Body of pancreas (tissue), 4 donors: ENCODE measurements at regions not wholly inside any gene's neighbourhood (a gene's known extent, or its start where the extent isn't known, plus 50 kb on each side); places are given as distances from the start of the nearest gene placed in this dataset.
"Not testable (repeated sequence)": the region's sequence is repeated elsewhere in the genome, so short reads cannot be mapped to it uniquely, and the experiment has no call there.

Source experiments
- ATAC-seq: fragments of 150-250 bp; one replicate; pipeline ENCODE4 v1.9.1; 2016
- DNase-seq, 4 donors: peaks; one replicate each; pipeline ENCODE4 v3.0.0-alpha.2; 2019
- H3K27ac ChIP-seq, 4 donors: fragments of 200-600 bp; sonication (generic); 1 replicate in 3 of 4; 2 replicates in 1 of 4; pipeline versions ENCODE4 v1.5.1 to v1.6.1; 2016 to 2019; ENCODE audit warnings: mild to moderate bottlenecking in 1 of 4, mixed read lengths in 1 of 4, moderate library complexity in 1 of 4
- H3K27me3 ChIP-seq, 2 donors: fragments of 200-600 bp; sonication (generic); one replicate each; pipeline ENCODE4 v1.6.0; 2016; ENCODE audit warnings: mild to moderate bottlenecking in 1 of 2
- H3K36me3 ChIP-seq, 2 donors: fragments of 200-600 bp; sonication (generic); replicated peaks in 1 of 2; 2 replicates each; pipeline ENCODE4 v1.5.1; 2016; ENCODE audit warnings: low read depth in 2 of 2; ENCODE audit not compliant: insufficient read depth in 1 of 2
- H3K4me1 ChIP-seq: fragments of 200-600 bp; sonication (generic); one replicate; pipeline ENCODE4 v1.6.0; 2016
- H3K4me3 ChIP-seq, 2 donors: fragments of 200-600 bp; sonication (generic); 1 replicate in 1 of 2; 2 replicates in 1 of 2; pipeline ENCODE4 v1.5.1; 2016 to 2019
- H3K9me3 ChIP-seq, 3 donors: fragments of 200-600 bp; sonication (generic); 1 replicate in 2 of 3; 2 replicates in 1 of 3; pipeline ENCODE4 v1.5.1; 2016
- POLR2A ChIP-seq, 3 donors: fragments of 450-650 bp; IDR thresholded peaks; one replicate each; pipeline ENCODE4 v1.6.1; 2016; ENCODE audit warnings: antibody characterized with exemption in 3 of 3, mild to moderate bottlenecking in 2 of 3
- WGBS, 2 donors: methylation state at CpG; one replicate each; pipeline ENCODE4 v1.1.5; 2017; 5-methylcytosine and 5-hydroxymethylcytosine counted together
- intact Hi-C: fragments of 100-400 bp; cut with DNase I; formaldehyde crosslinking; loops from one replicate; pipeline ENCODE4 v1.15.1; 2023
- TF ChIP-seq, protein P1 (sequence below), 7 experiments: fragments of 450-650 bp in 4 of 7; fragments of 200-600 bp in 3 of 7; sonication (generic) in 3 of 7; IDR thresholded peaks; one replicate each; pipeline ENCODE4 v1.5.1; 2016 to 2019; ENCODE audit warnings: antibody characterized with exemption in 7 of 7

DNA sequence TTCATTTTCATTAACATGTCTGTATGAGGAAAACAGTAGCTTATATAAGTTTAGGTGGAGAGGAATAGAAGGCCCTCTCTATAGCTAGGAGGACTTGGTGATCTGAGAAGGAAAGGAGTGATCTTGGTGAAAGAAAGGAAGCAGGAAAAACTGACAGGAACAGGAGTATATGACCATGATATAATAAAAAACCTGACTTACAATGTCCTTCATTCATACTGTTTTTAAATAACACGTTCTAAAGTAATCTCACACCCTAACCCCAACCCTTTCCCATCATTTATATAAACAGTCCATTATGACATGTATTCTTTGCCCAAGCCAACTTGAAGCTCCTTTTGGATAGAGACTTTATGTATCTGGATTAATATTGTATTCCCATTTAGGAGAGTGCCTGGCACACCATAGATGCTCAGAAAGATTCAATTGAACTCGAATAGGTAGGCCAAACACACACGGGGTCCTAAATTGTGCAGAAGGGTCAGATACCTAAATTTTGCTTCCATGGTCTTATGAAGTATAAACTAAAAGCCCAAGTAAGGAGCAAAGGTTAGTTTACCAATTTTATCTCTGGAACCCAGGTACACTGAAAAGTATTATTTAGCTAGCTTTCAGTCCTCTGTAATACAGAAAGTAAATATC, 75.9 kb downstream of the OR2B2 start:
- ATAC-seq = no peak
- H3K4me1 ChIP-seq = peaks cover 28% of the 10 kb centered on the region

DNA sequence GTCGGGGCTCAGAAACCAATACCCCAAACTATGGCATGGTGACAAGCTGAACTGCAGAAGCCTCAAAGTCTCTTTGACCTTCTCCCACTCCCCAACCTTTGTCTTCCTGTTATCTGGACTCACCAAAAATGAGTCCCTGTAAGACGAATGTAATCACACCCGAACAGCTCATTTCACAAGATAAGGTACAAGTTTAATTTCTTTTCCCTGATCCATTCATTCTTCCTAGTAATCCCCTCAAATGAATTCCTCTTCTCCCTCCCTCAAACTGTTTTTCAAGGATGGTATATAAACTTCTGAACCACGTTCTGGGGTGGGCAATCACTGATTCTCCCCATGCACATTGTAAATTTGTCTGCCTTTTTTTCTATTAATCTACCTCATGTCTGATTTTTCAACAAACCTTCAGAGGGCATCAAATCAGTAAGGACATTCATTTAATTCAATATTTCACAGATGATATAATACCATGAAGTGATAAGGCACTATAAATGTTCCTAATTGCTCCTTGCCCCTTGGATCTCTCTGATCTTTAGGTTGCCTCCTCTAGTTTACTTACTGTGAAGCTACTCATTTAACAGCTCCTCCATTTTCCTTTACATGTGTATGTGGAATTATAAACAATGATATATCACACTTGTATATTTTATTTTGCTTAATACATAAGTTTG, 77.2 kb downstream of the OR2B2 start:
- Histone ChIP-seq H3K4me1 (peaks cover 24% of the 10 kb centered on the region), H3K36me3 (no peaks in the 10 kb centered on the region), H3K9me3 (no peaks in the 10 kb centered on the region), H3K27ac (no peak overlapping the region), H3K4me3 (no peak overlapping the region), H3K27me3 (no peaks in the 10 kb centered on the region)
- WGBS, 2 donors = 65 to 74% methylated on average over 4 of the region's 4 CpGs
- DNase-seq (no peak), ATAC-seq (no peak)
- TF ChIP-seq POLR2A (IDR thresholded peaks at IDR 0.05) = no peak
- TF ChIP-seq, protein P1, sequence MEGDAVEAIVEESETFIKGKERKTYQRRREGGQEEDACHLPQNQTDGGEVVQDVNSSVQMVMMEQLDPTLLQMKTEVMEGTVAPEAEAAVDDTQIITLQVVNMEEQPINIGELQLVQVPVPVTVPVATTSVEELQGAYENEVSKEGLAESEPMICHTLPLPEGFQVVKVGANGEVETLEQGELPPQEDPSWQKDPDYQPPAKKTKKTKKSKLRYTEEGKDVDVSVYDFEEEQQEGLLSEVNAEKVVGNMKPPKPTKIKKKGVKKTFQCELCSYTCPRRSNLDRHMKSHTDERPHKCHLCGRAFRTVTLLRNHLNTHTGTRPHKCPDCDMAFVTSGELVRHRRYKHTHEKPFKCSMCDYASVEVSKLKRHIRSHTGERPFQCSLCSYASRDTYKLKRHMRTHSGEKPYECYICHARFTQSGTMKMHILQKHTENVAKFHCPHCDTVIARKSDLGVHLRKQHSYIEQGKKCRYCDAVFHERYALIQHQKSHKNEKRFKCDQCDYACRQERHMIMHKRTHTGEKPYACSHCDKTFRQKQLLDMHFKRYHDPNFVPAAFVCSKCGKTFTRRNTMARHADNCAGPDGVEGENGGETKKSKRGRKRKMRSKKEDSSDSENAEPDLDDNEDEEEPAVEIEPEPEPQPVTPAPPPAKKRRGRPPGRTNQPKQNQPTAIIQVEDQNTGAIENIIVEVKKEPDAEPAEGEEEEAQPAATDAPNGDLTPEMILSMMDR (IDR thresholded peaks at IDR 0.05) = no peak
- intact Hi-C loops = no loop called here

More for the DNA sequence above, 75.9 kb downstream of the OR2B2 start:
- H3K9me3 ChIP-seq = no peaks in the 10 kb centered on the region
- H3K27me3 ChIP-seq = no peaks in the 10 kb centered on the region
- intact Hi-C loops = no loop called here
- DNase-seq = no peak
- no peak for TF ChIP-seq POLR2A (IDR thresholded peaks at IDR 0.05)
- TF ChIP-seq, protein P1 (IDR thresholded peaks at IDR 0.05) = no peak
- H3K27ac ChIP-seq = peak overlapping the region; percentile 93 to 98 (median 95)
- no peaks in the 10 kb centered on the region for H3K36me3 ChIP-seq
- 11 to 12% methylated on average over 3 of the region's 3 CpGs for WGBS, 2 donors
- peak overlapping the region; percentile 23 to 36 for H3K4me3 ChIP-seq

DNA sequence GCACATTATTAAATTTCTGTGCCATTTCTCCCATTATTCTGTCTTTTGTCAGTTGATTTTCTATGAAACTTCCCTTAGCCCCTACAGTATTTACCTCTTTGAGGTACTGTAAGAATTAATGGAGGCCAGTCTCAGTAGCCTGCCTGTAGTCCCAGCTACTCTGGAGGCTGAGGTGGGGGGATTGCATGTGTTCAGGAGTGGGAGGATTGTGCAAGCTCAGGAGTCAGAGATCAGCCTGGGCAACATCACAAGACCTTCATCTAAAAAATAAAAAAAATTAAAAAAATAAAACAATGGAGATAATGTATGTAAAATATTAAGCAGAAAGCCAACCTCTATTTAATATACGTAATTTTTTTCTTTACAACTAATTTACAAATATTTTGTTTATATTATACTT, 77.8 kb downstream of the OR2B2 start:
- Histone ChIP-seq H3K27me3 (no peaks in the 10 kb centered on the region), H3K4me1 (peaks cover 20% of the 10 kb centered on the region), H3K4me3 (no peak overlapping the region), H3K36me3 (no peaks in the 10 kb centered on the region), H3K27ac (no peak overlapping the region), H3K9me3 (no peaks in the 10 kb centered on the region)
- 78 to 91% methylated on average over 1 of the region's 1 CpG for WGBS, 2 donors
- TF ChIP-seq, protein P1 (IDR thresholded peaks at IDR 0.05) = no peak
- TF ChIP-seq POLR2A (IDR thresholded peaks at IDR 0.05) = no peak
- intact Hi-C loops = no loop called here
- ATAC-seq (no peak), DNase-seq (no peak)

DNA sequence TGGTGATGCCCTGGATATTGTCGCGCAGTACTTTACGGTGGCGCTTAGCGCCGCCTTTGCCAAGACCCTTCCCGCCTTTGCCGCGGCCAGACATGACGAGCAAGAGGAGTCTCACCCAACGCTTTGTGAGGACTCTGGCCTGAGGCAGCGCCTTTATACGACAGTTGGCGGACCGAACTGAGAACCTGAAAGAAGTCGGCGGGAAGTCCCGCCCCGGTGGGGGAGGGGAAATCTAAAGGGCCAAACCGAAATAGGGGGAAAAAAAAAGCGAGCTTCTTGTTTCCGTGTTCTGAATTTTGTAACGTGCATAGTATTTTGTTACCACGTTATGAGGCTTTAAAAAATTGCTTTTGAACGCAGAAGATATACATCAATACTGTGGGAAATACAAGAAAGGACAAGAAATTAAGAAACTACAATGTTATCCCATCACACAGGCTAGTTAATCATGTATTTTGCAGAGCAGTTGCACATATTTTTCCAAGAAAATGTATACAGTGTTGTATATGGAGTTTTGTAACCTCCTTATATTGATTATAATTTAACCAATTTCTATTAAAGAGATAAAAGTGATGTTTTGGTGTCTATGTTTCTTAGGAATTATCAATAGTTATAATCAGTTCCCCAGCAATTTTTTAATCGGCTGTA, 80.6 kb downstream of the OR2B2 start:
- H3K27ac ChIP-seq = peak overlapping the region in 1 of 4 donors; percentile 68
- intact Hi-C loops = not testable (repeated sequence)

DNA sequence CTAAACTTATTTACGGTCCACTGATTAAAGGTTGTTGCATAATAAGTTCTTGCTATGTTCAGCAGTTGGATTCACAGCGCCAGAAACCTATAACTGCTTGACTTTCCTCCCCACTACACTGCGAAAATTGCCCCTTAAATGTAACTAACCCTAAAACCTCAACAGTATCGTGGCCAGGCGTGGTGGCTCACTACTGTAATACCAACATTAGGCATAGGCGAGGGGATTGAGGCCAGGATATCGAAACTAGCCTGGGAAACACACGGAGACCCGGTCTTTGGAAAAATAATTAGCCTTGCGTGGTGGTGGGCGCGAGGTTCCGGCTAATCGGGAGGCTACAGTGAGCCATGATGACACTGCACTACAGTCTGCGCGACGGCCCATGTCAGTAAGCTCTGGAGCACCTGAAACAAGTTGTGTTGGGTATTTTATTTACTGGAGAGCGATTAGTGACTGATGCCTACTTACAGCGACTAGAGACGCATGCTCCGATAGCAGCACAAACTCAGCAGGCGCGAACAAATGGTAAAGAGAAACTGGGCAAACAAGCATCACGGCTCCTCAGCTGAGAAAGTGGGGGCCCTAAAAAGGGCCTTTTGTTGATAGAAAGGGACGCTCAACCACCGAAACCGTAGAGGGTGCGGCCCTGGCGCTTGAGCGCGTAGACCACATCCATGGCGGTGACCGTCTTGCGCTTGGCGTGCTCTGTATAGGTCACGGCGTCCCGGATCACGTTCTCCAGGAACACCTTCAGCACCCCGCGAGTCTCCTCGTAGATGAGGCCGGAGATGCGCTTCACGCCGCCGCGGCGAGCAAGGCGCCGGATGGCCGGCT, 81.4 kb downstream of the OR2B2 start:
- peak overlapping the region in 2 of 4 donors; percentile 47 to 68 for H3K27ac ChIP-seq
- intact Hi-C loops, H3K4me3 ChIP-seq, H3K4me1 ChIP-seq, DNase-seq, H3K9me3 ChIP-seq, H3K27me3 ChIP-seq, H3K36me3 ChIP-seq: not testable (repeated sequence)
- 41 to 69% methylated on average over 28 to 33 of the region's 52 CpGs for WGBS, 2 donors
- ATAC-seq = peak; percentile 27
- peak in 2 of 3 donors; percentile 10 to 26 for TF ChIP-seq POLR2A (IDR thresholded peaks at IDR 0.05)

More for the DNA sequence above, 80.6 kb downstream of the OR2B2 start:
- H3K4me3 ChIP-seq, H3K4me1 ChIP-seq, H3K36me3 ChIP-seq, H3K27me3 ChIP-seq, H3K9me3 ChIP-seq: not testable (repeated sequence)
- 31 to 33% methylated on average over 15 to 17 of the region's 26 CpGs for WGBS, 2 donors
- ATAC-seq (peak; percentile 52), DNase-seq (peak in 3 of 4 donors; percentile 46 to 77 (median 66))
